Heart right ventricle (tissue), 16 donors: ENCODE measurements at regions not wholly inside any gene's neighbourhood (a gene's known extent, or its start where the extent isn't known, plus 50 kb on each side); places are given as distances from the start of the nearest gene placed in this dataset.

ENCODE experiments used
- ATAC-seq, 8 donors: fragments of 200-7000 bp; cut with Tn5 transposase; one replicate each; pipeline ENCODE4 v1.9.1; 2020; ENCODE audit warnings: mild to moderate bottlenecking in 8 of 8, moderate library complexity in 8 of 8, moderate number of reproducible peaks in 1 of 8
- DNase-seq, 2 donors: peaks; one replicate each; pipeline ENCODE4 v3.0.0-alpha.2; 2020
- H3K27ac ChIP-seq, 10 donors: fragments of 200-600 bp; sonication (generic) in 2 of 10; one replicate each; pipeline versions ENCODE4 v1.5.0 to v1.8.0; 2020 to 2022; ENCODE audit warnings: mild to moderate bottlenecking in 3 of 10
- H3K27me3 ChIP-seq, 7 donors: fragments of 200-600 bp; one replicate each; pipeline ENCODE4 v1.8.0; 2021 to 2022; ENCODE audit warnings: mild to moderate bottlenecking in 2 of 7
- H3K36me3 ChIP-seq, 9 donors: fragments of 200-600 bp; sonication (generic) in 1 of 9; one replicate each; pipeline versions ENCODE4 v1.5.0 to v1.8.0; 2020 to 2022; ENCODE audit warnings: mild to moderate bottlenecking in 2 of 9
- H3K4me1 ChIP-seq, 9 donors: fragments of 200-600 bp; sonication (generic) in 1 of 9; one replicate each; pipeline versions ENCODE4 v1.5.0 to v1.8.0; 2020 to 2022; ENCODE audit warnings: mild to moderate bottlenecking in 4 of 9
- H3K4me3 ChIP-seq, 10 donors: fragments of 200-600 bp; sonication (generic) in 2 of 10; one replicate each; pipeline versions ENCODE4 v1.5.0 to v1.8.0; 2020 to 2022; ENCODE audit warnings: mild to moderate bottlenecking in 7 of 10, moderate library complexity in 2 of 10
- H3K9me3 ChIP-seq, 11 donors: fragments of 200-600 bp in 10 of 11; sonication (generic) in 2 of 11; one replicate each; pipeline versions ENCODE4 v1.5.0 to v1.8.0; 2013 to 2022; ENCODE audit warnings: mild to moderate bottlenecking in 2 of 11, control low read depth in 1 of 11, moderate library complexity in 1 of 11
- CTCF ChIP-seq, 9 donors: fragments of 200-600 bp; sonication (generic) in 2 of 9; IDR thresholded peaks; one replicate each; pipeline versions ENCODE4 v1.5.0 to v1.8.0; 2021 to 2022; ENCODE audit warnings: antibody characterized with exemption in 9 of 9, mild to moderate bottlenecking in 5 of 9, moderate library complexity in 1 of 9
- WGBS, 2 donors: extraction: QIAGEN DNeasy Blood & Tissue Kit; methylation state at CpG; one replicate each; pipeline ENCODE4 v1.1.7; 2013; ENCODE audit warnings: inconsistent platforms in 1 of 2; 5-methylcytosine and 5-hydroxymethylcytosine counted together
- intact Hi-C, 10 donors: fragments of 100-400 bp; cut with DNase I; formaldehyde crosslinking; loops; one replicate each; pipeline versions ENCODE4 v1.11.1 to v1.14.2; 2022
- donor health status: Arrhythmogenic right ventricular cardiomyopathy.
- donor health status: ischemic (EF 13 %, LVEDD 7.1; RV severe dilation, severe dysfunction).
- donor health status: healthy with polysubstance abuse.
- donor health status: DM: no; HTN: yes; CAD: no.
- donor health status: DM: no; HTN: no; CAD: no.
- donor health status: ischemic (EF 25% LVEDD 6.9; RV normal size, moderate dysfunction).
- donor health status: ischemic (EF 25% LVEDD 5.7; RV mildly dilated, moderate dysfunction).
- donor health status: healthy.
- donor health status: DM: yes; HTN: yes; CAD: no.
- donor health status: Ischemic cardiomyopathy.
- donor health status: ischemic (EF 35%, LVEDD 5.7; RV mildly dilated, moderate dysfunction).
- donor health status: nonischemic (EF 11% LVEDD 7.7; RV severe dilation, severe dysfunction).
- donor health status: DM: yes; HTN: yes; CAD: no.
- donor health status: PGD.
- donor health status: ischemic (EF 29% LVEDD 5.4; RV normal size, mild dysfunction).
- donor health status: nonischemic (EF 23%, LVEDD 6.1; RV moderate dilation, normal function).

DNA sequence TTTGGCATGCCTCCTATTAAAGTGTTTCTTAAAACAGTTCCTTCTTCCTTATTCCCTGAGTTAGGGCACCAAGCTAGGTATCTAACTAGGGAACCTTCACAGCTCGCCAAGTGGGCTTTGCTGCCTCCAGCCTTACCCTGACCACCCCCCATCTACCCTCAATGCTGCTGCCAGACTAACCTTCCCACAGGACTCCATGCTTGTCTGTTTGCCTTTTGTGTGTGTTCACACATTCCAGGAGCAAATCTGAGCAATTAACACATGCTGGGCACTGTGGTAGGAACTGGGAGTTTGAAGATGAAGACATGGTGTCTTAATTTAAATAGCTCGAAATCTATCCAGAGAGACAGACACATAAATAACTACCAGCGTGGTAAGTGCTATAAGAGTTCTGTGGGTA lies 185.2 kb downstream of the MZT1 start:
- TF ChIP-seq CTCF (IDR thresholded peaks at IDR 0.05) = no peak
- DNase-seq (no peak), ATAC-seq (no peak)
- H3K27me3 ChIP-seq = no peaks in the 10 kb centered on the region
- no peak overlapping the region for H3K4me3 ChIP-seq
- WGBS, 2 donors = 90 to 93% methylated on average over 3 of the region's 3 CpGs
- H3K36me3 ChIP-seq = no peaks in the 10 kb centered on the region
- H3K4me1 ChIP-seq = no peaks in the 10 kb centered on the region
- H3K9me3 ChIP-seq = no peaks in the 10 kb centered on the region
- no peak overlapping the region for H3K27ac ChIP-seq
- intact Hi-C loops = no loop called here

- no peak overlapping the region for H3K27ac ChIP-seq
- no peaks in the 10 kb centered on the region for H3K9me3 ChIP-seq
- no peak for TF ChIP-seq CTCF (IDR thresholded peaks at IDR 0.05)
- ATAC-seq = no peak
- H3K36me3 ChIP-seq = no peaks in the 10 kb centered on the region
- DNase-seq = no peak
- no peaks in the 10 kb centered on the region for H3K4me1 ChIP-seq
- no peaks in the 10 kb centered on the region for H3K27me3 ChIP-seq
- intact Hi-C loops = no loop called here
- 93 to 94% methylated on average over 6 of the region's 6 CpGs for WGBS, 2 donors
- no peak overlapping the region for H3K4me3 ChIP-seq
These were observed 185.8 kb downstream of the MZT1 start for GRCh38 chr13:72541674-72542073.

- H3K4me3 ChIP-seq = no peak overlapping the region
- H3K36me3 ChIP-seq = no peaks in the 10 kb centered on the region
- no peak for TF ChIP-seq CTCF (IDR thresholded peaks at IDR 0.05)
- H3K9me3 ChIP-seq = no peaks in the 10 kb centered on the region
- no peak for DNase-seq
- H3K27me3 ChIP-seq = no peaks in the 10 kb centered on the region
- no peak for ATAC-seq
- no peak overlapping the region for H3K27ac ChIP-seq
- intact Hi-C loops = no loop called here
- no peaks in the 10 kb centered on the region for H3K4me1 ChIP-seq
- WGBS, 2 donors = 91 to 96% methylated on average over 4 of the region's 4 CpGs
These were observed 186.5 kb downstream of the MZT1 start for GRCh38 chr13:72540881-72541280.

- 60 to 73% methylated on average over 1 of the region's 1 CpG for WGBS, 2 donors
- no peak for ATAC-seq
- H3K36me3 ChIP-seq = no peaks in the 10 kb centered on the region
These were observed 187.5 kb downstream of the MZT1 start for GRCh38 chr13:72539925-72540324.

More at GRCh38 chr13:72539925-72540324, 187.5 kb downstream of the MZT1 start:
- intact Hi-C loops = no loop called here
- Histone ChIP-seq H3K27ac (no peak overlapping the region), H3K9me3 (no peaks in the 10 kb centered on the region), H3K27me3 (no peaks in the 10 kb centered on the region), H3K4me3 (no peak overlapping the region), H3K4me1 (no peaks in the 10 kb centered on the region)
- TF ChIP-seq CTCF (IDR thresholded peaks at IDR 0.05) = no peak
- no peak for DNase-seq
